GM18907 (cell line): ENCODE measurements at regions not wholly inside any gene's neighbourhood (a gene's known extent, or its start where the extent isn't known, plus 50 kb on each side); places are given as distances from the start of the nearest gene placed in this dataset.

Experiments used
- ATAC-seq: cut with Tn5 transposase; IDR thresholded peaks from one replicate; pipeline ENCODE4 v1.9.1; 2021; ENCODE audit warnings: mild to moderate bottlenecking, moderate library complexity; ENCODE audit not compliant: unreplicated experiment

DNA sequence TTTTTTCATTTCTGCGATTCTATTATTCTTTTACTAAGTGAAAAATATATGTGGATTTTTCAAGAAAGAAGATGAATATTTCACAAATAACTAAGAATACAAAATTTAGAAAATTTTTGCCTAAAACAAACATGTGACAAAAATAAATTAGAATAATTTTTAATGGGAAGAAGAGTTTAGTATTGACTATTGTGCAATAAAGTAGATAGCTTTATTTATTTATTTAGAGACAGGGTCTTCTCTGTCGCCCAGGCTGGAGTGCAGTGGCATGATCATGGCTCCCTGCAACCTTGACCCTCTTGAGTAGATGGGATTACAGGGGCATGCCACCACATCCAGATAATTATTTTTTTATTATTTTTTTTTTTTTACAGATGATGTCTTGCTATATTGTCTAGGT, 95.3 kb upstream of the PAQR3 start:
- ATAC-seq = no peak

GRCh38 chr4:79030973-79031372, 91.7 kb upstream of the PAQR3 start:
- ATAC-seq = no peak

DNA sequence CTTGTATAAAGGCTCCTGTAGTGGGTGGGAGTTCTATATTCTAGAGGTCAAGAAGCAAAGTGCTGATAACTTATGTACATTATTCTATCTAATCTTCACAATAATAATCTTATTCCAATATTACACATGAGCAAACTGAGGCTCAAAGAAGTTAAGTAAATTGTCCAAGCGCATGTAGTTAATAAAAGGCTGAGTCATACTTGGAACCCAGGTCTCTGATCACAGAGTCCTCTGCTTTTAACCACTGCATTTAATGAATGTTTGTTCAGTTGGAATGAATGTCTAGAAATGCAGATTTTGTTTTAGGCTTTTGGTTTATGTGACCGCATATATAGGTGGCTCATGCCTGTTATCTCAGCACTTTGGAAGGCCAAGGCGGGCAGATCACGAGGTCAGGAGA, 88.4 kb upstream of the PAQR3 start:
- no peak for ATAC-seq

- ATAC-seq = no peak
Observed at GRCh38 chr4:79025170-79025569, 85.9 kb upstream of the PAQR3 start.

- no peak for ATAC-seq
Observed at GRCh38 chr4:79023799-79024770, 84.8 kb upstream of the PAQR3 start.

DNA sequence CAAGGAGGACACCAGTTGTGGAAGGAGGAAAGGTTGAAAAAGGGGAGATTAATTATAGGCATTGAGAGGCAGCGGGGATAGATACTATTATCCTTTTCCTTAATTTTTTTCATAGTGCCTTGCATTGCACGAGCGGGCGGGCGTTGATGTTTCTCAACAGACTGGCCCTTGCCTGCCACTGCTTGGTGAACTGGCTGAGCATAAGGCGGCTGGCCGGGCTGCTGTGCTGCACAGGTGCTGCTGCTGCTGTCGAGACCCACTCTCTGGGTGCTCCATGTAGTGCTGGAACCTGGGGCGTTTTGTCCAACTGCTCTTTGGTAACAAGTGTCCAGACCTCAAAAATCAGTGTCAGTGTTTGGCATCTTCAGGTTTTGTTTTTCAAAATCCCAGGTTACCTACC, 83.3 kb upstream of the PAQR3 start:
- no peak for ATAC-seq

- ATAC-seq = no peak
Observed at GRCh38 chr4:79017481-79017880, 78.2 kb upstream of the PAQR3 start.

DNA sequence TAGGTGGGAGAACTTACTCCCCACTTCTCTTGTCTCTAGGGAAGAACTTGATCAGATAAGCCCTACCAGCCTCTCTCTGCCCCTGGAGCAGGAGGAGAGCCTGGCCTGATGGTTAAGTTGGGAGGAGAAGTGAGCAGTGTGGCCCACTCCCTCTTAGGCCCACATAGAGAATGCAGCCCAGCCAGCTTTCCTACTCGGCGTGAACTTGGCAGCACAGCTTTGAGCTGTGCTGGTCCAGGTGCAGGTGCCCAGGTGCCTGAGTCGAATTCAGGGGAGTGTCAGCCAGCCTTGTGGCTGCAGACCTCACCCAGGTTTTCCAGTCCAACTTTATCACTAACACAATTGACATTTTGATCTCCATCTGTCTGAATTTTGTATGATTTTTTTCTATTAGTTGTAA, 77.6 kb upstream of the PAQR3 start:
- no peak for ATAC-seq

- no peak for ATAC-seq
Observed at GRCh38 chr4:79015411-79015810, 76.2 kb upstream of the PAQR3 start.

GRCh38 chr4:79014230-79014629, 75.0 kb upstream of the PAQR3 start:
- no peak for ATAC-seq

DNA sequence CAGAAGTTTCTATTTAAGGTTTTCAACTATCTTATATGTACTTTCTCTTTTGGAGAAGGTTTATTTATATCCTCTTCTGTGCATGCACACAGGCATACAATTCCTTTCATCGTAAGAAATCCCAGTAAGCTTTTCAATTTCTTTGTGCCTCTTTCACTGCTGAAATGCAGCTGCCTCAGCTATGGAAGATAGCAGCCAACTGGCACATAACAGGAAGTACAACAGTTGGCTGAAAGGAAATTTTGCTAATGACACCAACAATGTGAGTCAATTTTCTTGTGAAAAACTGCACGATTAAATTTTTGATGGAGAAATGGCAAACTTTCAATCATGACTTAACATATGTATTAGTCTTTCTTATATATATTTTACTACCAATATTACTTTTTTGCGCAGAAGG, 74.5 kb upstream of the PAQR3 start:
- no peak for ATAC-seq

- ATAC-seq = no peak
Observed at GRCh38 chr4:78990938-78991810, 51.9 kb upstream of the PAQR3 start.

- no peak for ATAC-seq
Observed at GRCh38 chr4:78989697-78990270, 50.5 kb upstream of the PAQR3 start.
